A673 (cell line): ENCODE measurements at regions not wholly inside any gene's neighbourhood (a gene's known extent, or its start where the extent isn't known, plus 50 kb on each side); places are given as distances from the start of the nearest gene placed in this dataset.

ENCODE experiments used
- EZH2 ChIP-seq: fragments of 200-600 bp; sonication (generic); IDR thresholded peaks from 2 replicates; pipeline ENCODE4 v1.6.1; 2017; ENCODE audit warnings: borderline replicate concordance, low read depth, mild to moderate bottlenecking, mixed read lengths, antibody characterized with exemption, low read length; ENCODE audit not compliant: poor library complexity, severe bottlenecking
- TF ChIP-seq, protein P1 (sequence below): fragments of 300-800, 200-600 bp; sonication (generic); conservative IDR thresholded peaks from 2 replicates; pipeline ENCODE4 v1.5.1; 2017; ENCODE audit warnings: low read depth, mild to moderate bottlenecking, antibody characterized with exemption, low read length, moderate library complexity, mixed read lengths

DNA sequence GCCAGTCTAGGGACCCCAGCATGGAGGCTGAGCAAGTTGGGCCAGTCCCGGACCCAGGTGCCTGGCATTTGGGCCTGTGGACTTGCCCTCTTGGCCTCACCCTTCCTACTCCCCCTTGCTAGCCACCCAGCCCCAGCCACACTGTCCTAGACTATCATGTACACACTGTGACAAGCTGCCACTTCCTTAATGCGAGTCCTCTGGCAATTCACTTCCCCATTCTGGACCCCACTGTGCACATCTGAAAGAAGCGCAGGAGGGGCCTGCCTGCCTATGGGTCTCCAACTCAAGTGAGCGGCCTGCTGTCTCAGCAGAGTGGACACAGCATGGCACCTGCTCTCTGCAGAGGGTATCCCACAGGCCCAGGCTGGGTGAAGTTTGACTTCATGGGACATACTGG is 68.5 kb upstream of the LMO1 start:
- TF ChIP-seq, protein P1, sequence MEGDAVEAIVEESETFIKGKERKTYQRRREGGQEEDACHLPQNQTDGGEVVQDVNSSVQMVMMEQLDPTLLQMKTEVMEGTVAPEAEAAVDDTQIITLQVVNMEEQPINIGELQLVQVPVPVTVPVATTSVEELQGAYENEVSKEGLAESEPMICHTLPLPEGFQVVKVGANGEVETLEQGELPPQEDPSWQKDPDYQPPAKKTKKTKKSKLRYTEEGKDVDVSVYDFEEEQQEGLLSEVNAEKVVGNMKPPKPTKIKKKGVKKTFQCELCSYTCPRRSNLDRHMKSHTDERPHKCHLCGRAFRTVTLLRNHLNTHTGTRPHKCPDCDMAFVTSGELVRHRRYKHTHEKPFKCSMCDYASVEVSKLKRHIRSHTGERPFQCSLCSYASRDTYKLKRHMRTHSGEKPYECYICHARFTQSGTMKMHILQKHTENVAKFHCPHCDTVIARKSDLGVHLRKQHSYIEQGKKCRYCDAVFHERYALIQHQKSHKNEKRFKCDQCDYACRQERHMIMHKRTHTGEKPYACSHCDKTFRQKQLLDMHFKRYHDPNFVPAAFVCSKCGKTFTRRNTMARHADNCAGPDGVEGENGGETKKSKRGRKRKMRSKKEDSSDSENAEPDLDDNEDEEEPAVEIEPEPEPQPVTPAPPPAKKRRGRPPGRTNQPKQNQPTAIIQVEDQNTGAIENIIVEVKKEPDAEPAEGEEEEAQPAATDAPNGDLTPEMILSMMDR = no peak
- no peak for TF ChIP-seq EZH2
